OCI-LY7 (cell line): ENCODE measurements at regions not wholly inside any gene's neighbourhood (a gene's known extent, or its start where the extent isn't known, plus 50 kb on each side); places are given as distances from the start of the nearest gene placed in this dataset.

Source experiments
- BruUV-seq: library from RNA; stranded (reverse); fragments of 400-500 nt; replicated peaks from 2 replicates; lab custom pipeline; 2021; lab: Mats Ljungman, UMichigan
- CTCF ChIA-PET: fragments of 300-600 bp; sonication (Branson Sonifier 250); formaldehyde crosslinking; loops from one replicate; lab custom pipeline; 2022; ENCODE audit warnings: antibody characterized with exemption; ENCODE audit not compliant: unreplicated experiment; lab: Charles Lee
- POLR2A ChIA-PET: fragments of 300-600 bp; sonication (Branson Sonifier 250); formaldehyde crosslinking; loops from one replicate; lab custom pipeline; 2022; ENCODE audit warnings: antibody characterized with exemption; lab: Charles Lee
- DNase-seq: peaks from one replicate; pipeline ENCODE4 v3.0.0-alpha.2; 2015; ENCODE audit warnings: low spot score
- H2AFZ ChIP-seq: fragments of 200-600 bp; sonication (generic), shearing (Covaris generic); 2 replicates; pipeline ENCODE4 v1.6.1; 2014; ENCODE audit warnings: mild to moderate bottlenecking, antibody characterized with exemption, low read length, moderate library complexity
- H3K27ac ChIP-seq: fragments of 200-600 bp; sonication (generic); 2 replicates; pipeline ENCODE4 v1.5.1; 2014; ENCODE audit warnings: mixed run types, low read depth, mild to moderate bottlenecking, moderate library complexity, low read length, inconsistent platforms; ENCODE audit not compliant: poor library complexity, severe bottlenecking
- H3K36me3 ChIP-seq: fragments of 200-600 bp; sonication (generic); 2 replicates; pipeline ENCODE4 v1.6.1; 2014; ENCODE audit warnings: mild to moderate bottlenecking, antibody characterized with exemption, low read length, moderate library complexity, mixed read lengths; ENCODE audit not compliant: insufficient read depth
- H3K4me1 ChIP-seq: fragments of 200-600 bp; sonication (generic); 2 replicates; pipeline ENCODE4 v1.5.1; 2014; ENCODE audit warnings: mild to moderate bottlenecking, low read length; ENCODE audit not compliant: insufficient read depth, poor library complexity, severe bottlenecking
- H3K4me2 ChIP-seq: fragments of 200-600 bp; sonication (generic); 2 replicates; pipeline ENCODE4 v1.6.1; 2014; ENCODE audit warnings: mild to moderate bottlenecking, low read length
- H3K4me3 ChIP-seq: fragments of 200-600 bp; sonication (generic); 2 replicates; pipeline ENCODE4 v1.5.1; 2014; ENCODE audit warnings: mild to moderate bottlenecking, low read depth, low read length; ENCODE audit not compliant: poor library complexity, severe bottlenecking
- H3K79me2 ChIP-seq: fragments of 200-600 bp; sonication (generic); 2 replicates; pipeline ENCODE4 v1.6.1; 2016; ENCODE audit warnings: low read depth, mild to moderate bottlenecking, low read length, moderate library complexity, mixed read lengths; ENCODE audit not compliant: insufficient read depth
- H3K9me2 ChIP-seq: fragments of 200-600 bp; sonication (generic); 2 replicates; pipeline ENCODE4 v1.6.1; 2016; ENCODE audit warnings: mild to moderate bottlenecking, low read length, mixed read lengths; ENCODE audit not compliant: insufficient read depth
- H3K9me3 ChIP-seq: fragments of 200-600 bp; sonication (generic); 2 replicates; pipeline ENCODE4 v1.6.1; 2014; ENCODE audit warnings: mild to moderate bottlenecking, mixed run types, low read length, mixed read lengths
- H4K20me1 ChIP-seq: fragments of 200-600 bp; sonication (generic); 2 replicates; pipeline ENCODE4 v1.6.1; 2014; ENCODE audit warnings: mild to moderate bottlenecking, antibody characterized with exemption, low read length, moderate library complexity, mixed read lengths; ENCODE audit not compliant: insufficient read depth
- CTCF ChIP-seq: fragments of 200-600 bp; sonication (generic); conservative IDR thresholded peaks from 2 replicates; pipeline ENCODE4 v1.5.1; 2014; ENCODE audit warnings: mild to moderate bottlenecking, antibody characterized with exemption, low read length, moderate library complexity, mixed read lengths
- EZH2phosphoT487 ChIP-seq: fragments of 200-600 bp; sonication (generic); IDR thresholded peaks from 2 replicates; pipeline ENCODE4 v1.6.1; 2018; ENCODE audit warnings: low read depth, borderline replicate concordance, mild to moderate bottlenecking, mixed run types, antibody characterized with exemption, low read length, moderate library complexity, mixed read lengths
- intact Hi-C: fragments of 100-400 bp; cut with micrococcal nuclease; formaldehyde crosslinking; loops from one replicate; pipeline ENCODE4 v1.10.0; 2022; ENCODE audit not compliant: unreplicated experiment

GRCh38 chr5:3509290-3509689 is 86.3 kb upstream of the IRX1 start:
- Histone ChIP-seq H3K27ac (no peak overlapping the region), H3K4me2 (no peak overlapping the region), H3K9me2 (no peaks in the 10 kb centered on the region), H3K9me3 (no peaks in the 10 kb centered on the region), H3K36me3 (no peaks in the 10 kb centered on the region), H3K4me3 (no peak overlapping the region), H3K79me2 (no peaks in the 10 kb centered on the region), H4K20me1 (no peaks in the 10 kb centered on the region), H3K4me1 (no peaks in the 10 kb centered on the region), H2AFZ (no peak overlapping the region)
- BruUV-seq = no TSS peak
- CTCF ChIA-PET = no interaction called here
- no peak for DNase-seq
- POLR2A ChIA-PET = interaction anchor here (0.6 kb wide), 3 partner anchors 87 to 800 kb away, joined by 3 to 7 read pairs (median 3); no protein-coding TSS in a partner anchor
- TF ChIP-seq EZH2phosphoT487 (no peak), CTCF (peak; percentile 51)
- intact Hi-C loops = no loop called here

- BruUV-seq = no TSS peak
- POLR2A ChIA-PET = interaction anchor here (0.6 to 0.7 kb wide), 4 partner anchors 77 to 801 kb away, joined by 3 to 7 read pairs (median 3); no protein-coding TSS in a partner anchor
- no peaks in the 10 kb centered on the region for H3K9me2 ChIP-seq
- no peak overlapping the region for H2AFZ ChIP-seq
- CTCF ChIA-PET = no interaction called here
- H3K27ac ChIP-seq = no peak overlapping the region
- no peaks in the 10 kb centered on the region for H3K4me1 ChIP-seq
- H4K20me1 ChIP-seq = no peaks in the 10 kb centered on the region
- no peak overlapping the region for H3K4me3 ChIP-seq
- H3K36me3 ChIP-seq = no peaks in the 10 kb centered on the region
- DNase-seq = no peak
- TF ChIP-seq CTCF (no peak), EZH2phosphoT487 (no peak)
- no peaks in the 10 kb centered on the region for H3K9me3 ChIP-seq
- intact Hi-C loops = no loop called here
- H3K4me2 ChIP-seq = no peak overlapping the region
- H3K79me2 ChIP-seq = no peaks in the 10 kb centered on the region
These were observed 87.2 kb upstream of the IRX1 start for GRCh38 chr5:3508395-3508794.

DNA sequence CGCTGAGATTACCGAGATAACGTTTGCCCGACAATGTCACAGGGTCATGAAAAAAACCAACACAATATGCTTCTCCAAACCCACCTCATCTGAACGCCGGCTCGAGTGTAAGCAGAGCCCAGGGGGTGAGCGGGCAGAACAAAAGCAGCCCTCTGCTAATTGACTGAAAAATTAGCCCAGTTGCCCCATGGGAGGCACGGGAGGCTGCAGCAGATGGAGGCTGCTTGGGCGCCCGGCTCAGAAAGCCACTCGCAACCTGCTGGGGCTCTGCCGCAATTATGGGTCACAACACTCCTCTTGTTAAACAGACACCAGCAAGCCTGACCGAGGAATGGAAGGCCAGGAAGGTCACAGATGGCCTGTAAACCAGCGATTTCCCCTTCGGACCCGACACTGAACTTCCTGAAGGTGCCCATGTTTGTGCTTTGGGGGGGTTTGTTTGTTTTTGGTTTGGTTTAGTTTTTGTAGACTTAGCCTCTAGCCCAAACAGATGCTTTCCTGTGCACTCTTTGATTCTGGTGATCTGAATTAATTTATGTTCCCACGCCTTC is 104.6 kb upstream of the IRX1 start:
- H2AFZ ChIP-seq = no peak overlapping the region
- no TSS peak for BruUV-seq
- CTCF ChIA-PET = no interaction called here
- H3K4me3 ChIP-seq = no peak overlapping the region
- no peaks in the 10 kb centered on the region for H4K20me1 ChIP-seq
- no peak overlapping the region for H3K4me2 ChIP-seq
- DNase-seq = no peak
- H3K9me2 ChIP-seq = no peaks in the 10 kb centered on the region
- intact Hi-C loops = no loop called here
- POLR2A ChIA-PET = interaction anchor here (0.7 kb wide), 1 partner anchor 692 kb away, joined by 3 read pairs; no protein-coding TSS in a partner anchor
- H3K27ac ChIP-seq = no peak overlapping the region
- 0 out of 2 replicates have a peak, but pooled peaks cover 6% of the 10 kb centered on the region for H3K9me3 ChIP-seq
- no peaks in the 10 kb centered on the region for H3K79me2 ChIP-seq
- TF ChIP-seq EZH2phosphoT487 (no peak), CTCF (no peak)
- H3K4me1 ChIP-seq = no peaks in the 10 kb centered on the region
- H3K36me3 ChIP-seq = no peaks in the 10 kb centered on the region
